DND-41 (cell line): ENCODE measurements at regions not wholly inside any gene's neighbourhood (a gene's known extent, or its start where the extent isn't known, plus 50 kb on each side); places are given as distances from the start of the nearest gene placed in this dataset.

ENCODE experiments used
- CTCF ChIP-seq: IDR thresholded peaks from 2 replicates; pipeline ENCODE4 v1.5.1; 2012; ENCODE audit warnings: borderline replicate concordance, low read length, moderate library complexity, mild to moderate bottlenecking; ENCODE audit not compliant: poor library complexity, severe bottlenecking; ENCODE audit errors: extremely low read depth
- EZH2 ChIP-seq: IDR thresholded peaks from 3 replicates; pipeline ENCODE4 v1.6.1; 2012; ENCODE audit warnings: borderline replicate concordance, low read depth, mild to moderate bottlenecking, moderate library complexity, low read length, inconsistent platforms; ENCODE audit not compliant: severe bottlenecking

GRCh38 chr22:33984656-33985285 lies 64.5 kb upstream of the LARGE1 start:
- no peak for TF ChIP-seq EZH2
- TF ChIP-seq CTCF: no peak
